Transverse colon (tissue), 4 donors: ENCODE measurements at regions not wholly inside any gene's neighbourhood (a gene's known extent, or its start where the extent isn't known, plus 50 kb on each side); places are given as distances from the start of the nearest gene placed in this dataset.
A peak's percentile ranks its signal among the peaks of the same experiment; 100 is the strongest.

Source experiments
- DNase-seq: peaks from one replicate; pipeline ENCODE4 v3.0.0-alpha.2; 2019
- H3K27ac ChIP-seq, 4 donors: fragments of 200-600 bp; sonication (generic); 2 replicates each; pipeline ENCODE4 v1.5.1; 2016 to 2018; ENCODE audit warnings: inconsistent platforms in 4 of 4
- H3K27me3 ChIP-seq: fragments of 200-600 bp; sonication (generic); 2 replicates; pipeline ENCODE4 v1.5.1; 2017; ENCODE audit warnings: inconsistent platforms
- H3K36me3 ChIP-seq, 4 donors: fragments of 200-600 bp; sonication (generic); 2 replicates each; pipeline ENCODE4 v1.5.1; 2017 to 2019; ENCODE audit warnings: inconsistent platforms in 4 of 4
- H3K4me1 ChIP-seq, 4 donors: fragments of 200-600 bp; sonication (generic); 2 replicates each; pipeline ENCODE4 v1.5.1; 2017 to 2020; ENCODE audit warnings: inconsistent platforms in 4 of 4
- H3K4me3 ChIP-seq, 4 donors: fragments of 200-600 bp; sonication (generic); 1 replicate in 1 of 4; 2 replicates in 3 of 4; pipeline versions ENCODE4 v1.5.1 to v1.6.1; 2017 to 2019; ENCODE audit warnings: inconsistent platforms in 4 of 4
- H3K9me3 ChIP-seq, 2 donors: fragments of 200-600 bp; sonication (generic); 2 replicates each; pipeline ENCODE4 v1.5.1; 2017 to 2019; ENCODE audit warnings: inconsistent platforms in 2 of 2
- CTCF ChIP-seq, 5 experiments: fragments of 200-600 bp in 3 of 5; fragments of 450-650 bp in 2 of 5; sonication (generic) in 3 of 5; IDR thresholded peaks; 1 replicate in 2 of 5; 2 replicates in 3 of 5; pipeline ENCODE4 v1.5.1; 2016 to 2017; ENCODE audit warnings: antibody characterized with exemption in 5 of 5, inconsistent platforms in 3 of 5, mild to moderate bottlenecking in 2 of 5, moderate library complexity in 1 of 5
- EP300 ChIP-seq: sonication (generic); formaldehyde crosslinking; IDR thresholded peaks from one replicate; pipeline ENCODE4 v1.6.1; 2017; ENCODE audit warnings: antibody characterized with exemption, low read depth
- POLR2A ChIP-seq: fragments of 450-650 bp; IDR thresholded peaks from one replicate; pipeline ENCODE4 v1.6.1; 2016; ENCODE audit warnings: antibody characterized with exemption, mild to moderate bottlenecking, moderate library complexity
- POLR2AphosphoS5 ChIP-seq, 3 donors: sonication (generic); formaldehyde crosslinking; IDR thresholded peaks; one replicate each; pipeline ENCODE4 v1.6.1; 2016; ENCODE audit warnings: antibody characterized with exemption in 3 of 3
- WGBS, 2 donors: methylation state at CpG; one replicate each; pipeline ENCODE4 v1.1.5; 2018; ENCODE audit warnings: low coverage in 1 of 2; 5-methylcytosine and 5-hydroxymethylcytosine counted together
- in situ Hi-C, 4 donors: fragments of 200-750 bp; cut with MboI; loops; one replicate each; pipeline versions ENCODE4 v1.15.0 to v1.15.1; 2017; ENCODE audit warnings: low sequenced_read_pairs in 3 of 4, low pct_ligation_motif_present in 1 of 4, low pct_unique_long_range_greater_than_20kb in 1 of 4
- intact Hi-C: fragments of 100-400 bp; cut with DNase I; formaldehyde crosslinking; loops from one replicate; pipeline ENCODE4 v1.15.1; 2023; ENCODE audit warnings: low total_unique reads

- WGBS, 2 donors = 21 to 22% methylated on average over 3 of the region's 3 CpGs
- DNase-seq = no peak
- no peak overlapping the region for H3K4me3 ChIP-seq
- peak overlapping the region; percentile 46 to 60 (median 51) for H3K27ac ChIP-seq
- TF ChIP-seq POLR2A (no peak), EP300 (peak; percentile 19), CTCF (IDR thresholded peaks at IDR 0.05) (no peak), POLR2AphosphoS5 (IDR thresholded peaks at IDR 0.05) (peak in 2 of 3 donors; percentile 50 to 51)
- peaks cover 0 to 8% (median 3%) of the 10 kb centered on the region in 4 donors for H3K4me1 ChIP-seq
- no peaks in the 10 kb centered on the region for H3K27me3 ChIP-seq
- in situ Hi-C loops = no loop called here
- H3K36me3 ChIP-seq = no peaks in the 10 kb centered on the region
- intact Hi-C loops = no loop called here
- H3K9me3 ChIP-seq = no peaks in the 10 kb centered on the region
These were observed 613.9 kb downstream of the IRS1 start for GRCh38 chr2:226185616-226186211.

GRCh38 chr2:226184940-226185615, 614.5 kb downstream of the IRS1 start:
- no peak for DNase-seq
- Histone ChIP-seq H3K27ac (peak overlapping the region; percentile 46 to 60 (median 51)), H3K4me3 (no peak overlapping the region), H3K9me3 (no peaks in the 10 kb centered on the region), H3K4me1 (peaks cover 0 to 8% (median 3%) of the 10 kb centered on the region in 4 donors), H3K36me3 (no peaks in the 10 kb centered on the region), H3K27me3 (no peaks in the 10 kb centered on the region)
- WGBS, 2 donors = 55 to 57% methylated on average over 6 of the region's 6 CpGs
- in situ Hi-C loops = no loop called here
- no peak for TF ChIP-seq EP300
- TF ChIP-seq POLR2A = no peak
- TF ChIP-seq POLR2AphosphoS5 (IDR thresholded peaks at IDR 0.05) = no peak
- TF ChIP-seq CTCF (IDR thresholded peaks at IDR 0.05) = no peak
- intact Hi-C loops = no loop called here

DNA sequence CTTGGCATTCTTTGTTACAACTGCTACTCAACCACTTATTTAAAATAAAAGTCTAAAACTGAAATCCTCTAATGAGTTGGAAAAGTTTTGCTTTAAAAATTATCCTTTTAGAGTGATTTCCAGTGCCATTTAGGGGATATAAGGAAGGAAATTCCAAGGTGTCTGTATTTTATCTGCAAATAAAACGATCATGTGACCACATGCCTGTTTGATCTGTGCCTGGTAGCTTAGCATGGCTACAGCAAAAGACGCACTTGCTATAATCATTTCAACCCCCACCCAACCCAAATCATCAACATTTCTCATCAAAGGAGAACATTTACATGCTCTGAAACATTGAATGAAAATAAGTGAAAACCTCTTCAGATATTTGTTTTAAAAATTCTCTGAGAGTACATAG, 615.1 kb downstream of the IRS1 start:
- H3K27me3 ChIP-seq = no peaks in the 10 kb centered on the region
- DNase-seq = no peak
- no peaks in the 10 kb centered on the region for H3K9me3 ChIP-seq
- no peak overlapping the region for H3K4me3 ChIP-seq
- intact Hi-C loops (no loop called here), in situ Hi-C loops (no loop called here)
- 57 to 59% methylated on average over 2 of the region's 2 CpGs for WGBS, 2 donors
- peaks cover 0 to 8% (median 3%) of the 10 kb centered on the region in 4 donors for H3K4me1 ChIP-seq
- no peak overlapping the region for H3K27ac ChIP-seq
- no peaks in the 10 kb centered on the region for H3K36me3 ChIP-seq
- no peak for TF ChIP-seq EP300

- no peaks in the 10 kb centered on the region for H3K27me3 ChIP-seq
- WGBS, 2 donors = 81 to 91% methylated on average over 3 of the region's 3 CpGs
- in situ Hi-C loops = no loop called here
- H3K4me3 ChIP-seq = no peak overlapping the region
- peaks cover 0 to 8% (median 3%) of the 10 kb centered on the region in 4 donors for H3K4me1 ChIP-seq
- intact Hi-C loops = no loop called here
- TF ChIP-seq EP300 (no peak), CTCF (IDR thresholded peaks at IDR 0.05) (no peak), POLR2A (no peak), POLR2AphosphoS5 (IDR thresholded peaks at IDR 0.05) (no peak)
- H3K27ac ChIP-seq = no peak overlapping the region
- peaks cover 0 to 2% of the 10 kb centered on the region in 2 donors for H3K9me3 ChIP-seq
- DNase-seq = no peak
- no peaks in the 10 kb centered on the region for H3K36me3 ChIP-seq
These were observed 616.1 kb downstream of the IRS1 start for GRCh38 chr2:226183550-226183949.
